ENCODE measurements at regions not wholly inside any gene's neighbourhood (a gene's known extent, or its start where the extent isn't known, plus 50 kb on each side); places are given as distances from the start of the nearest gene placed in this dataset.

DNA sequence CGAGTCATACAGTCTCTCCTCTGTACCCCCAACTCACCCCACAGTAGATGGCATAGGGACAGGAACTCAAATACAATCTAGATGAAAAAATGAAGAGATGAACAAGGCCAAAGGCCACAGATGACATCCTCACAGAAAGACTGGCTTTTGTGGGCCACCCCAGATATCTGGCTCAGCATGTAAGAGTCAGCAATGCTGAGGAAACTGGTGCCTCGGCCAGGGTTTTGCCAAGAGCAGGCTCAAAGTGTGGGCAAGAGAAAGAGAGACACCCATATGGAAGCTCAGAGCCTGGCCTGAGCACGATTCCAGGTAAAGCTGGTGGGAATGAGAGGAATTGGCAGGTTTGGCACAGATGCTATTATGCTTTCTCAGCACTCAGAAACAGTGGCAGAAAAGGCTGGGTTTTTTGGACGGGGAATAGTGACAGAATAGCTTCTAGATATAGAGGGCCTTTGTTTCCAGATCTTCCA lies 460.6 kb downstream of the FOXO1 start:
- TF ChIP-seq, protein P1, sequence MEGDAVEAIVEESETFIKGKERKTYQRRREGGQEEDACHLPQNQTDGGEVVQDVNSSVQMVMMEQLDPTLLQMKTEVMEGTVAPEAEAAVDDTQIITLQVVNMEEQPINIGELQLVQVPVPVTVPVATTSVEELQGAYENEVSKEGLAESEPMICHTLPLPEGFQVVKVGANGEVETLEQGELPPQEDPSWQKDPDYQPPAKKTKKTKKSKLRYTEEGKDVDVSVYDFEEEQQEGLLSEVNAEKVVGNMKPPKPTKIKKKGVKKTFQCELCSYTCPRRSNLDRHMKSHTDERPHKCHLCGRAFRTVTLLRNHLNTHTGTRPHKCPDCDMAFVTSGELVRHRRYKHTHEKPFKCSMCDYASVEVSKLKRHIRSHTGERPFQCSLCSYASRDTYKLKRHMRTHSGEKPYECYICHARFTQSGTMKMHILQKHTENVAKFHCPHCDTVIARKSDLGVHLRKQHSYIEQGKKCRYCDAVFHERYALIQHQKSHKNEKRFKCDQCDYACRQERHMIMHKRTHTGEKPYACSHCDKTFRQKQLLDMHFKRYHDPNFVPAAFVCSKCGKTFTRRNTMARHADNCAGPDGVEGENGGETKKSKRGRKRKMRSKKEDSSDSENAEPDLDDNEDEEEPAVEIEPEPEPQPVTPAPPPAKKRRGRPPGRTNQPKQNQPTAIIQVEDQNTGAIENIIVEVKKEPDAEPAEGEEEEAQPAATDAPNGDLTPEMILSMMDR (IDR thresholded peaks at IDR 0.05 in 2 of 3, conservative IDR thresholded peaks at IDR 0.05 in 1 of 3; ENCODE audit: insufficient read depth in 2 of 3, low read depth in 1 of 3, low read length in 3 of 3), result no peak
- no peak for TF ChIP-seq SIRT6 (IDR thresholded peaks at IDR 0.05; ENCODE audit: low read depth, low read length)
- TF ChIP-seq CAMTA2 (CRISPR knock-in tag; conservative IDR thresholded peaks at IDR 0.05), result no peak
- TF ChIP-seq ARID2 (IDR thresholded peaks at IDR 0.05), result no peak
- no peak for TF ChIP-seq NRF1 (conservative IDR thresholded peaks at IDR 0.05 in 1 of 2, IDR thresholded peaks at IDR 0.05 in 1 of 2)
- no peak for TF ChIP-seq EP400 (IDR thresholded peaks at IDR 0.05)
- TF ChIP-seq, protein P2, sequence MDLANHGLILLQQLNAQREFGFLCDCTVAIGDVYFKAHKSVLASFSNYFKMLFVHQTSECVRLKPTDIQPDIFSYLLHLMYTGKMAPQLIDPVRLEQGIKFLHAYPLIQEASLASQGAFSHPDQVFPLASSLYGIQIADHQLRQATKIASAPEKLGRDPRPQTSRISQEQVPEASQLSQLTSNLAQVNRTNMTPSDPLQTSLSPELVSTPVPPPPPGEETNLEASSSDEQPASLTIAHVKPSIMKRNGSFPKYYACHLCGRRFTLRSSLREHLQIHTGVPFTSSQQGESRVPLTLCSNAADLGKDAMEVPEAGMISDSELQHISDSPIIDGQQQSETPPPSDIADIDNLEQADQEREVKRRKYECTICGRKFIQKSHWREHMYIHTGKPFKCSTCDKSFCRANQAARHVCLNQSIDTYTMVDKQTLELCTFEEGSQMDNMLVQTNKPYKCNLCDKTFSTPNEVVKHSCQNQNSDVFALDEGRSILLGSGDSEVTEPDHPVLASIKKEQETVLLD (IDR thresholded peaks at IDR 0.05), result no peak
- TF ChIP-seq STAG1 (CRISPR knock-in tag; IDR thresholded peaks at IDR 0.05; ENCODE audit: borderline replicate concordance), result no peak
- no peak for TF ChIP-seq MYC (IDR thresholded peaks at IDR 0.05; ENCODE audit: low read depth, low read length)
- no peak for TF ChIP-seq MYC (CRISPR knock-in tag; IDR thresholded peaks at IDR 0.05; ENCODE audit: borderline replicate concordance, low read depth)
- TF ChIP-seq NONO (IDR thresholded peaks at IDR 0.05; ENCODE audit: low read depth in 2 of 2, low read length in 1 of 2), result no peak
